ENCODE measurements at regions not wholly inside any gene's neighbourhood (a gene's known extent, or its start where the extent isn't known, plus 50 kb on each side); places are given as distances from the start of the nearest gene placed in this dataset.

GRCh38 chr2:20107776-20108175, 56.3 kb upstream of the LAPTM4A start:
- TF ChIP-seq, protein P1, sequence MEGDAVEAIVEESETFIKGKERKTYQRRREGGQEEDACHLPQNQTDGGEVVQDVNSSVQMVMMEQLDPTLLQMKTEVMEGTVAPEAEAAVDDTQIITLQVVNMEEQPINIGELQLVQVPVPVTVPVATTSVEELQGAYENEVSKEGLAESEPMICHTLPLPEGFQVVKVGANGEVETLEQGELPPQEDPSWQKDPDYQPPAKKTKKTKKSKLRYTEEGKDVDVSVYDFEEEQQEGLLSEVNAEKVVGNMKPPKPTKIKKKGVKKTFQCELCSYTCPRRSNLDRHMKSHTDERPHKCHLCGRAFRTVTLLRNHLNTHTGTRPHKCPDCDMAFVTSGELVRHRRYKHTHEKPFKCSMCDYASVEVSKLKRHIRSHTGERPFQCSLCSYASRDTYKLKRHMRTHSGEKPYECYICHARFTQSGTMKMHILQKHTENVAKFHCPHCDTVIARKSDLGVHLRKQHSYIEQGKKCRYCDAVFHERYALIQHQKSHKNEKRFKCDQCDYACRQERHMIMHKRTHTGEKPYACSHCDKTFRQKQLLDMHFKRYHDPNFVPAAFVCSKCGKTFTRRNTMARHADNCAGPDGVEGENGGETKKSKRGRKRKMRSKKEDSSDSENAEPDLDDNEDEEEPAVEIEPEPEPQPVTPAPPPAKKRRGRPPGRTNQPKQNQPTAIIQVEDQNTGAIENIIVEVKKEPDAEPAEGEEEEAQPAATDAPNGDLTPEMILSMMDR (IDR thresholded peaks at IDR 0.05), result no peak
- TF ChIP-seq POLR2A (IDR thresholded peaks at IDR 0.05) (no peak), POLR2AphosphoS5 (IDR thresholded peaks at IDR 0.05) (no peak)

Data from breast epithelium (tissue), 3 donors.